Astrocyte of the cerebellum (primary cell): ENCODE measurements at regions not wholly inside any gene's neighbourhood (a gene's known extent, or its start where the extent isn't known, plus 50 kb on each side); places are given as distances from the start of the nearest gene placed in this dataset.

Experiments used
- DNase-seq: peaks from one replicate; pipeline ENCODE4 v3.0.0-alpha.2; 2011; ENCODE audit warnings: low read depth
- H3K4me3 ChIP-seq: 2 replicates; pipeline ENCODE4 v1.5.1; 2011; ENCODE audit warnings: mild to moderate bottlenecking, low read depth, low read length, moderate library complexity
- in situ Hi-C: cut with HindIII; loops from 2 replicates; pipeline ENCODE4 v1.10.0; 2017; ENCODE audit warnings: low sequenced_read_pairs
- TF ChIP-seq, protein P1 (sequence below): IDR thresholded peaks from 2 replicates; pipeline ENCODE4 v1.5.1; 2012; ENCODE audit warnings: low read length, low read depth, moderate library complexity, mild to moderate bottlenecking; ENCODE audit errors: missing control alignments

DNA sequence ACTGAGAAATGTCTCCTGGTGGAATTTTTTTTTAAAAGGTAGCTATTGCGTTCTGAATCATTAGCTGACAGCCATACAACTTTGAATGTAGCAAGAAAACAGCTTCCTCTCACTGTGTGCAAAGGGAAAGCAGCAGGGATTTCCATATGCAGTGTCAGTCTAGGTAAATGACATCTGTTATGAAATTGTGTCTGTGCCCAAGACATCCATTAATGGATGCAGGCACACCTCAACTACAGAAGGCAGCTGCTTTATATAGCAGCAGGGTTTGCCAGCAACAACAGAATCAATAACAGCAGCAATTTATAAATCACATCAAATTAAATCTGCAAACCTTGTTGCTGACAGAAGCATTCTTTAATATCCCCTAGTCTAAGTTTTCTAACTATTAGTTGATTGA is 745.3 kb upstream of the RAG2 start:
- in situ Hi-C loops = no loop called here
- TF ChIP-seq, protein P1, sequence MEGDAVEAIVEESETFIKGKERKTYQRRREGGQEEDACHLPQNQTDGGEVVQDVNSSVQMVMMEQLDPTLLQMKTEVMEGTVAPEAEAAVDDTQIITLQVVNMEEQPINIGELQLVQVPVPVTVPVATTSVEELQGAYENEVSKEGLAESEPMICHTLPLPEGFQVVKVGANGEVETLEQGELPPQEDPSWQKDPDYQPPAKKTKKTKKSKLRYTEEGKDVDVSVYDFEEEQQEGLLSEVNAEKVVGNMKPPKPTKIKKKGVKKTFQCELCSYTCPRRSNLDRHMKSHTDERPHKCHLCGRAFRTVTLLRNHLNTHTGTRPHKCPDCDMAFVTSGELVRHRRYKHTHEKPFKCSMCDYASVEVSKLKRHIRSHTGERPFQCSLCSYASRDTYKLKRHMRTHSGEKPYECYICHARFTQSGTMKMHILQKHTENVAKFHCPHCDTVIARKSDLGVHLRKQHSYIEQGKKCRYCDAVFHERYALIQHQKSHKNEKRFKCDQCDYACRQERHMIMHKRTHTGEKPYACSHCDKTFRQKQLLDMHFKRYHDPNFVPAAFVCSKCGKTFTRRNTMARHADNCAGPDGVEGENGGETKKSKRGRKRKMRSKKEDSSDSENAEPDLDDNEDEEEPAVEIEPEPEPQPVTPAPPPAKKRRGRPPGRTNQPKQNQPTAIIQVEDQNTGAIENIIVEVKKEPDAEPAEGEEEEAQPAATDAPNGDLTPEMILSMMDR = no peak
- no peak overlapping the region for H3K4me3 ChIP-seq
- DNase-seq = no peak

DNA sequence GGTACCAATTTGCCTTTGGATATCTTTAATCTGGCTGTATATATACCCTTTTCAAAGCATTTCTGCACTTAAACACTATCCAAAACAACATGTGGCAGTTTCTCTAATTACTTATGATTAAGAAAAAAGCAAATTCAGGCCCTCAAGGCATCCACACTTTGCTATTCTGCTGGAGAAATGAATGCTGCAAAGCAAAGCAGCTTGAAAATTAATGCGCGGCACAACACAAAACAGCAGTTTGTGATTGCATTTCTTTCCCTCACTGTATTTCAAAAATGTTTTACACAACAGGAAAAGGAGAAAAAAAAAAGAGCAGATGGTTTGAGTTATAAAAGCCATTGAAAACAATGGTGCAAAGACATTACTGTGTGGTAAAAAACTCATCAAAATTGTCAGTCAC is 738.4 kb upstream of the RAG2 start:
- no peak overlapping the region for H3K4me3 ChIP-seq
- TF ChIP-seq, protein P1 = no peak
- DNase-seq = no peak
- in situ Hi-C loops = no loop called here

DNA sequence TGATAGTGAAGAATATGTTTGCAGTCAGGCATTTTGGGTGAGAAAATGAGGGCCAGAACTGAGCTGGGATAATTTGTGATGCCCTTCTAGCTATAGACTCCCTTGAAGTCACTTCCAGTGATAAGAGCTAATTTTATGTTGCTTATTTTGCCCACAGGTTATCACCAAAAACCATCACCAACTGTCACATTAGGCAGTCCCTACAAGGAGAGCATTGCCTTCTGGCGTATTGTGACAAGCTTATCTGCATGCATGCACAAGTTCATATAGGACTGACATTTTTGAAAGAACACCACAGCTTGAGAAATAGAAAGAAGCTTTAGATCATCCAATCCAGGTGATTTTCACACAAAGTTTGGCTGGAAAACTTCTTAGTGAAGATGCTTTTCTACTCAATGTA is 735.3 kb upstream of the RAG2 start:
- TF ChIP-seq, protein P1 = no peak
- DNase-seq = no peak
- in situ Hi-C loops = no loop called here
- no peak overlapping the region for H3K4me3 ChIP-seq

DNA sequence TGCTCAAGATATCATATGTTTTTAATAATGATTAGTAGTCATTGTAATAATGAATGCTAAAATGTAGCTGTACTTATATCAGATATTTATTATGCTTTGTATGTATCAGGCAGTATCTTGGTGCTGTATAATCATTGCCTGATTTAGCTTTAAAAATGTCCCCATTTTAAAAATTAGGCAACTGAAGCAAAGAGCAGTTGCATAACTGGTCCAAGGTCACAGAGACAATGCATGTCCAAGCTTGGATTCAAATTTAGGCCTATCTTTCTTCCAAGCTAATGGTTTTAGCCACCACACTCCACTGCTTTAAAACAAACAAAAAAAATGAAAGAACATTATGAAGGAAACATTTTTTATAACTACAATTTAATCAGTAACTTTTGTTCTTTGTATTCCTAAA is 725.8 kb upstream of the RAG2 start:
- in situ Hi-C loops = no loop called here
- no peak overlapping the region for H3K4me3 ChIP-seq
- DNase-seq = no peak
- TF ChIP-seq, protein P1 = no peak

DNA sequence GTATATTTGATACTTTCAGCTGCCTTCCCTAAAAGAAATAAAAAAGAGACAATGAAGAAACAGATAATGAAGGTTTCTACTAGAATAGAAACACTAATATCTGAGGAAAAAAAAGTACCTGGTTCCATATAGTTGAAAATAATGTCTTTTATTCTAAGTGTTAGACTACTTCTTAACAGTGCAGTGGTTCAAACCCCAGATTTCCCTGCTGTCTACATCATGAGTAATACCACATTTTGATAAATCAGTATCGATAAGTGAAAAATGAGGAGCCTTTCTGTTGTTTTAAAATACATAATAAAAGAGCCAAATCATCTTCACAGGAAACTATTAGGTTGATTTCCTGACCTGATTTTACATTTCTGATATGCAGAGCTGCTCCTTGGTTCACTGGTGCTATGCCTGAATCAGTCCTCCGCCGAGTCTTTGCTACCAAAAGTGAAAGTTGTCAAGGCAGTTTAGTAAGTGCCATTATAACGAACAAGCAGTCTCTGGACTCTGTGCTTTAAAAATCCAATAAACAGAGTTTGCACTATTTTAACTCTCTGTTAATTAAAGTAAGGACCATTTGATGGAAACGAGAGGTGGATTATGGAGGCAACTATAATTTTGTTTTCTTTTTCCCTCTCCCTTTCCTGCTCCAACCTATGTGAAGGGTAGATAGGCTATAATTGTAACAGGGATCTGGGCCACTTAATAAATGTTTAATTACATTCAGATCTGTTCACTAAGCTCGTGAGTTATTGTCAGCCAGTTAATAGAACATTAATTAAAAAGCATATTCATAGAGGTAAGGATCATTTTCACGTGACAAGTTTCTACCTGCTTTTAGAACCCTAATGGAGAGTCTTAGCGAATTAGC is 724.5 kb upstream of the RAG2 start:
- no peak overlapping the region for H3K4me3 ChIP-seq
- no peak for DNase-seq
- TF ChIP-seq, protein P1 = no peak
- in situ Hi-C loops = no loop called here

DNA sequence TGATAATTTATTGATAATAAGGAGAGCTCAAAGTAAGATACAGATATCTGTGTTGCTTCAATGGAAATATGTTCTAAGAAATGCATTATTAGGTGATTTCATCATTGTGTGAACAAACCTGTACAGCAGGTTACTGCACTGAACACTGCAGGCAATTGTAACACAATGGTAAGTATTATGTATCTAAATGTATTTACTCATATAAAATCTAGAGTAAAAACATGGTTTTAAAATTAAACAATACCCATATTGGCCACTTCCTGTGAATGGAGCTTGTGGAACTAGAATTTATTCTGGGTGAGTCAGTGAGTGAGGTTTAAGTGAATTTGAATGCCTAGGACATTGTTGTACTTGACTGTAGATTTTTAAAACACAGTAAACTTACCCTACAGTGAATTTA is 722.9 kb upstream of the RAG2 start:
- DNase-seq = no peak
- in situ Hi-C loops = no loop called here
- TF ChIP-seq, protein P1 = no peak
- H3K4me3 ChIP-seq = no peak overlapping the region
